ENCODE measurements at regions not wholly inside any gene's neighbourhood (a gene's known extent, or its start where the extent isn't known, plus 50 kb on each side); places are given as distances from the start of the nearest gene placed in this dataset.

GRCh38 chr7:91691865-91692264, 188.6 kb downstream of the MTERF1 start:
- DNase-seq (ENCODE audit: low spot score), result no peak
- Mint-ChIP-seq H3K9me3 (ENCODE audit: unreplicated experiment) (no peaks in the 10 kb centered on the region), H3K4me1 (ENCODE audit: unreplicated experiment) (no peaks in the 10 kb centered on the region), H3K27ac (ENCODE audit: unreplicated experiment) (no peak overlapping the region), H3K27me3 (ENCODE audit: unreplicated experiment) (no peaks in the 10 kb centered on the region), H3K36me3 (ENCODE audit: low read depth, unreplicated experiment) (no peaks in the 10 kb centered on the region), H3K4me3 (ENCODE audit: unreplicated experiment) (no peak overlapping the region)
- no peak for TF ChIP-seq CTCF (IDR thresholded peaks at IDR 0.05; ENCODE audit: unreplicated experiment)

- no peak for DNase-seq (ENCODE audit: low spot score)
- Mint-ChIP-seq H3K4me3 (ENCODE audit: unreplicated experiment) (no peak overlapping the region), H3K9me3 (ENCODE audit: unreplicated experiment) (no peaks in the 10 kb centered on the region), H3K4me1 (ENCODE audit: unreplicated experiment) (no peaks in the 10 kb centered on the region), H3K27me3 (ENCODE audit: unreplicated experiment) (no peaks in the 10 kb centered on the region), H3K36me3 (ENCODE audit: low read depth, unreplicated experiment) (no peaks in the 10 kb centered on the region), H3K27ac (ENCODE audit: unreplicated experiment) (no peak overlapping the region)
- TF ChIP-seq CTCF (IDR thresholded peaks at IDR 0.05; ENCODE audit: unreplicated experiment), result no peak
Measured at GRCh38 chr7:91692800-91693199, 187.7 kb downstream of the MTERF1 start.

- Mint-ChIP-seq H3K27me3 (ENCODE audit: unreplicated experiment) (no peaks in the 10 kb centered on the region), H3K27ac (ENCODE audit: unreplicated experiment) (no peak overlapping the region), H3K4me3 (ENCODE audit: unreplicated experiment) (no peak overlapping the region), H3K9me3 (ENCODE audit: unreplicated experiment) (no peaks in the 10 kb centered on the region), H3K36me3 (ENCODE audit: low read depth, unreplicated experiment) (no peaks in the 10 kb centered on the region), H3K4me1 (ENCODE audit: unreplicated experiment) (no peaks in the 10 kb centered on the region)
- DNase-seq (ENCODE audit: low spot score), result no peak
- no peak for TF ChIP-seq CTCF (IDR thresholded peaks at IDR 0.05; ENCODE audit: unreplicated experiment)
Measured at GRCh38 chr7:91694351-91694841, 186.1 kb downstream of the MTERF1 start.

- TF ChIP-seq CTCF (IDR thresholded peaks at IDR 0.05; ENCODE audit: unreplicated experiment), result no peak
- Mint-ChIP-seq H3K27me3 (ENCODE audit: unreplicated experiment) (peaks cover 6% of the 10 kb centered on the region), H3K27ac (ENCODE audit: unreplicated experiment) (no peak overlapping the region), H3K9me3 (ENCODE audit: unreplicated experiment) (no peaks in the 10 kb centered on the region), H3K4me3 (ENCODE audit: unreplicated experiment) (no peak overlapping the region), H3K4me1 (ENCODE audit: unreplicated experiment) (no peaks in the 10 kb centered on the region), H3K36me3 (ENCODE audit: low read depth, unreplicated experiment) (no peaks in the 10 kb centered on the region)
- DNase-seq (ENCODE audit: low spot score), result no peak
Measured at GRCh38 chr7:91710881-91711280, 169.6 kb downstream of the MTERF1 start.

GRCh38 chr7:91713669-91714068, 166.8 kb downstream of the MTERF1 start:
- H3K4me1 Mint-ChIP-seq (ENCODE audit: unreplicated experiment), result peaks cover 2% of the 10 kb centered on the region
- no peaks in the 10 kb centered on the region for H3K36me3 Mint-ChIP-seq (ENCODE audit: low read depth, unreplicated experiment)
- TF ChIP-seq CTCF (IDR thresholded peaks at IDR 0.05; ENCODE audit: unreplicated experiment), result no peak
- peaks cover 1% of the 10 kb centered on the region for H3K27me3 Mint-ChIP-seq (ENCODE audit: unreplicated experiment)
- no peak for DNase-seq (ENCODE audit: low spot score)
- no peak overlapping the region for H3K27ac Mint-ChIP-seq (ENCODE audit: unreplicated experiment)
- H3K4me3 Mint-ChIP-seq (ENCODE audit: unreplicated experiment), result no peak overlapping the region
- no peaks in the 10 kb centered on the region for H3K9me3 Mint-ChIP-seq (ENCODE audit: unreplicated experiment)
